Endothelial cell of umbilical vein (primary cell): ENCODE measurements at regions not wholly inside any gene's neighbourhood (a gene's known extent, or its start where the extent isn't known, plus 50 kb on each side); places are given as distances from the start of the nearest gene placed in this dataset.

ENCODE experiments used
- BruUV-seq: library from RNA; stranded (reverse); fragments of 400-500 nt; replicated peaks from 2 replicates; lab custom pipeline; 2021; lab: Mats Ljungman, UMichigan
- CTCF ChIA-PET: fragments of 300-600, 350-600 bp; sonication (Branson Sonifier 250); formaldehyde crosslinking; loops from one replicate; lab custom pipeline; 2021; ENCODE audit warnings: antibody characterized with exemption, inconsistent platforms; lab: Charles Lee
- POLR2A ChIA-PET: fragments of 300-600, 350-600 bp; sonication (Branson Sonifier 250); formaldehyde crosslinking; loops from one replicate; lab custom pipeline; 2021; ENCODE audit warnings: antibody characterized with exemption, inconsistent platforms; lab: Charles Lee
- DNase-seq: peaks from one replicate; pipeline ENCODE4 v3.0.0-alpha.2; 2011; ENCODE audit warnings: low read depth, low spot score
- FAIRE-seq: peaks from 2 replicates; lab custom pipeline; 2011; peaks lifted over from hg19 to GRCh38; lab: Jason Lieb, UNC
- H2AFZ ChIP-seq: 2 replicates; pipeline ENCODE4 v1.6.0; 2012; ENCODE audit warnings: low read depth, low read length, control low read depth, inconsistent platforms
- H3K27ac ChIP-seq: 2 replicates; pipeline ENCODE4 v1.5.1; 2011; ENCODE audit warnings: low read depth, mild to moderate bottlenecking, control low read depth, low read length, moderate library complexity; ENCODE audit not compliant: insufficient read depth
- H3K27me3 ChIP-seq, 2 experiments: 2 replicates each; pipeline versions ENCODE4 v1.6.0 to v1.6.1; 2011; ENCODE audit warnings: low read length in 2 of 2, mixed read lengths in 1 of 2; ENCODE audit not compliant: control insufficient read depth in 2 of 2, insufficient read depth in 2 of 2
- H3K36me3 ChIP-seq, 2 experiments: 2 replicates in 1 of 2; 3 replicates in 1 of 2; pipeline ENCODE4 v1.5.1; 2011; ENCODE audit warnings: low read length in 2 of 2, mild to moderate bottlenecking in 1 of 2, moderate library complexity in 1 of 2; ENCODE audit not compliant: control insufficient read depth in 2 of 2, insufficient read depth in 2 of 2; ENCODE audit errors: extremely low read depth in 1 of 2
- H3K4me1 ChIP-seq: 3 replicates; pipeline ENCODE4 v1.5.1; 2011; ENCODE audit warnings: mild to moderate bottlenecking, low read length; ENCODE audit not compliant: control insufficient read depth, insufficient read depth; ENCODE audit errors: extremely low read depth
- H3K4me2 ChIP-seq: 2 replicates; pipeline ENCODE4 v1.6.1; 2011; ENCODE audit warnings: low read length, control low read depth, mixed read lengths; ENCODE audit not compliant: insufficient read depth
- H3K4me3 ChIP-seq, 3 experiments: fragments of 200-600 bp in 1 of 3; sonication (generic), shearing (Covaris generic) in 1 of 3; replicated peaks in 1 of 3; 2 replicates each; pipeline ENCODE4 v1.5.1; 2011 to 2016; ENCODE audit warnings: control low read depth in 3 of 3, low read length in 3 of 3, mild to moderate bottlenecking in 2 of 3, inconsistent platforms in 1 of 3, low read depth in 1 of 3, moderate library complexity in 1 of 3; ENCODE audit not compliant: insufficient read depth in 1 of 3
- H3K79me2 ChIP-seq: 2 replicates; pipeline ENCODE4 v1.6.0; 2012; ENCODE audit warnings: low read length, inconsistent platforms; ENCODE audit not compliant: control insufficient read depth, insufficient read depth
- H3K9ac ChIP-seq: replicated peaks from 2 replicates; pipeline ENCODE3; 2011; ENCODE audit warnings: low read length, control low read depth; ENCODE audit not compliant: insufficient read depth; ENCODE audit errors: extremely low read depth
- H3K9me1 ChIP-seq: replicated peaks from 3 replicates; pipeline ENCODE4 v1.6.0; 2011; ENCODE audit warnings: mild to moderate bottlenecking, low read length; ENCODE audit not compliant: control insufficient read depth, insufficient read depth; ENCODE audit errors: extremely low read depth
- H3K9me3 ChIP-seq: replicated peaks from 2 replicates; pipeline ENCODE4 v1.5.1; 2012; ENCODE audit warnings: low read length, inconsistent platforms; ENCODE audit not compliant: control insufficient read depth, insufficient read depth
- H4K20me1 ChIP-seq: replicated peaks from 2 replicates; pipeline ENCODE3; 2011; ENCODE audit warnings: mild to moderate bottlenecking, low read length; ENCODE audit not compliant: control insufficient read depth, insufficient read depth; ENCODE audit errors: extremely low read depth
- CTCF ChIP-seq, 2 donors: IDR thresholded peaks; 1 replicate in 1 of 2; 2 replicates in 1 of 2; pipeline ENCODE4 v1.5.1; 2011; ENCODE audit warnings: low read length in 2 of 2, mild to moderate bottlenecking in 2 of 2, moderate library complexity in 2 of 2, control low read depth in 1 of 2, inconsistent platforms in 1 of 2, low read depth in 1 of 2; ENCODE audit not compliant: insufficient read depth in 1 of 2; ENCODE audit errors: extremely low read depth in 1 of 2
- EZH2 ChIP-seq: IDR thresholded peaks from 2 replicates; pipeline ENCODE4 v1.6.1; 2012; ENCODE audit warnings: borderline replicate concordance, low read depth, mild to moderate bottlenecking, moderate library complexity, low read length, inconsistent platforms; ENCODE audit not compliant: severe bottlenecking
- FOS ChIP-seq: IDR thresholded peaks from 2 replicates; pipeline ENCODE4 v1.6.1; 2011; ENCODE audit warnings: mild to moderate bottlenecking, low read length, moderate library complexity, borderline replicate concordance; ENCODE audit not compliant: insufficient read depth
- GATA2 ChIP-seq: IDR thresholded peaks from 2 replicates; pipeline ENCODE4 v1.7.0; 2011; ENCODE audit warnings: low read depth, mild to moderate bottlenecking, moderate library complexity, mixed read lengths, low read length; ENCODE audit not compliant: insufficient read length, insufficient read depth
- JUN ChIP-seq: IDR thresholded peaks from 2 replicates; pipeline ENCODE4 v1.6.1; 2011; ENCODE audit warnings: borderline replicate concordance, low read depth; ENCODE audit not compliant: insufficient read length, insufficient read depth
- MAX ChIP-seq: IDR thresholded peaks from 2 replicates; pipeline ENCODE4 v1.6.1; 2011; ENCODE audit not compliant: insufficient read depth, insufficient read length
- MYC ChIP-seq: IDR thresholded peaks from one replicate; pipeline ENCODE4 v1.6.1; 2011; ENCODE audit warnings: mild to moderate bottlenecking, low read depth, low read length
- POLR2A ChIP-seq: IDR thresholded peaks from 2 replicates; pipeline ENCODE4 v1.6.1; 2012; ENCODE audit warnings: low read depth, mild to moderate bottlenecking, control low read depth, low read length
- POLR2AphosphoS5 ChIP-seq: IDR thresholded peaks from 2 replicates; pipeline ENCODE4 v1.6.1; 2012; ENCODE audit warnings: low read depth, mild to moderate bottlenecking, control low read depth, low read length, moderate library complexity; ENCODE audit not compliant: insufficient read depth
- dilution Hi-C: fragments of 300-500 bp; cut with MboI; formaldehyde crosslinking; loops from one replicate; pipeline ENCODE4 v1.15.0; 2019; ENCODE audit warnings: low sequenced_read_pairs; ENCODE audit not compliant: extremely low pct_ligation_motif_present
- intact Hi-C: fragments of 100-400 bp; cut with micrococcal nuclease; formaldehyde crosslinking; loops from one replicate; pipeline ENCODE4 v1.10.0; 2022

GRCh38 chr11:35084817-35085440 is 54.0 kb upstream of the CD44 start:
- no peak for TF ChIP-seq POLR2A
- no peak for TF ChIP-seq FOS
- H3K27ac ChIP-seq: no peak overlapping the region
- no peak for FAIRE-seq
- DNase-seq: no peak
- H3K9me3 ChIP-seq: no peaks in the 10 kb centered on the region
- no peak overlapping the region for H3K4me3 ChIP-seq
- no peaks in the 10 kb centered on the region for H3K36me3 ChIP-seq
- dilution Hi-C loops: no loop called here
- H3K9ac ChIP-seq: no peak overlapping the region
- no TSS peak for BruUV-seq
- H3K79me2 ChIP-seq: no peaks in the 10 kb centered on the region
- no peaks in the 10 kb centered on the region for H3K9me1 ChIP-seq
- H2AFZ ChIP-seq: no peak overlapping the region
- ChIA-PET POLR2A (no interaction called here), CTCF (interaction anchor here (1.4 kb wide), 1 partner anchor 21 kb away, joined by 3 read pairs; no protein-coding TSS in a partner anchor)
- no peaks in the 10 kb centered on the region for H4K20me1 ChIP-seq
- no peaks in the 10 kb centered on the region for H3K27me3 ChIP-seq
- H3K4me1 ChIP-seq: peaks cover 18% of the 10 kb centered on the region
- intact Hi-C loops: loop anchor here (10.0 kb wide), 1 partner anchor 160 kb away; no protein-coding TSS in a partner anchor
- H3K4me2 ChIP-seq: no peak overlapping the region

GRCh38 chr11:35085531-35086165 is 53.3 kb upstream of the CD44 start:
- no peak overlapping the region for H2AFZ ChIP-seq
- CTCF ChIA-PET: interaction anchor here (1.4 kb wide), 1 partner anchor 21 kb away, joined by 3 read pairs; no protein-coding TSS in a partner anchor
- BruUV-seq: no TSS peak
- TF ChIP-seq FOS: no peak
- TF ChIP-seq MYC: no peak
- TF ChIP-seq MAX: no peak
- no peak for TF ChIP-seq JUN
- TF ChIP-seq POLR2AphosphoS5: no peak
- no peak for TF ChIP-seq EZH2
- no peak for TF ChIP-seq GATA2
- TF ChIP-seq CTCF (IDR thresholded peaks at IDR 0.05; ENCODE audit: extremely low read depth in 1 of 2, insufficient read depth in 1 of 2, low read depth in 1 of 2, low read length in 2 of 2): no peak
- no peaks in the 10 kb centered on the region for H3K79me2 ChIP-seq
- intact Hi-C loops: loop anchor here (10.0 kb wide), 1 partner anchor 161 kb away; no protein-coding TSS in a partner anchor
- DNase-seq (no peak), FAIRE-seq (no peak)
- no peaks in the 10 kb centered on the region for H4K20me1 ChIP-seq
- POLR2A ChIA-PET: no interaction called here
- no peak overlapping the region for H3K4me3 ChIP-seq
- no peak overlapping the region for H3K4me2 ChIP-seq
- H3K4me1 ChIP-seq: peaks cover 18% of the 10 kb centered on the region
- H3K36me3 ChIP-seq: no peaks in the 10 kb centered on the region
- H3K27me3 ChIP-seq: no peaks in the 10 kb centered on the region
- no peak overlapping the region for H3K27ac ChIP-seq
- dilution Hi-C loops: no loop called here
- no peaks in the 10 kb centered on the region for H3K9me3 ChIP-seq
- no peak overlapping the region for H3K9ac ChIP-seq
- H3K9me1 ChIP-seq: no peaks in the 10 kb centered on the region
